ENCODE measurements at regions not wholly inside any gene's neighbourhood (a gene's known extent, or its start where the extent isn't known, plus 50 kb on each side); places are given as distances from the start of the nearest gene placed in this dataset.

- Mint-ChIP-seq H3K27me3 (peaks cover 0 to 10% of the 10 kb centered on the region in 2 donors), H3K27ac (no peak overlapping the region), H3K4me3 (no peak overlapping the region), H3K4me1 (peaks cover 2 to 6% of the 10 kb centered on the region in 2 donors), H3K36me3 (peaks cover 8 to 10% of the 10 kb centered on the region in 2 donors), H3K9me3 (peaks cover 23 to 27% of the 10 kb centered on the region in 2 donors)
- DNase-seq (no peak), ATAC-seq (replicated peaks) (no peak)
Observed at GRCh38 chr6:71119560-71119959, 162.7 kb upstream of the B3GAT2 start.

DNA sequence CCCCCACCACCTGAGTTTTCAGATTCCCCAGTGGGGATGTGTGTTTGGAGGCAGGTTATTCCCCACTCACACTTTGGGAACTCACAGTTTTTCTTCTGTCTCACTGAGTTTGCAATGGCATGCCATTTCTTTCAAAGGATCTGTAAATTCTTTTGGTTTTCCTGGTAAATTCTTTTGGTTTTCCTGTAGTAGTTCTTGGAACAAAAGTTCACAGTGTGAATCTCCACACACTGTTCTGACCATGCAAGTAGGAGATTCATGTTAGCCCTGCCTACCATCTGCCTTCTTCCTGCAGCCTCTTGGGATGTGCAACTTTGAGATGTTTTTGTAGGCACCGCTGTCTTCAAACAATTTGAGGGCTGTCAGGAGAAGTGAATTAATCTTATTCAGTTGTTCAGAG, 165.6 kb upstream of the OGFRL1 start:
- no peak overlapping the region for H3K4me3 Mint-ChIP-seq

DNA sequence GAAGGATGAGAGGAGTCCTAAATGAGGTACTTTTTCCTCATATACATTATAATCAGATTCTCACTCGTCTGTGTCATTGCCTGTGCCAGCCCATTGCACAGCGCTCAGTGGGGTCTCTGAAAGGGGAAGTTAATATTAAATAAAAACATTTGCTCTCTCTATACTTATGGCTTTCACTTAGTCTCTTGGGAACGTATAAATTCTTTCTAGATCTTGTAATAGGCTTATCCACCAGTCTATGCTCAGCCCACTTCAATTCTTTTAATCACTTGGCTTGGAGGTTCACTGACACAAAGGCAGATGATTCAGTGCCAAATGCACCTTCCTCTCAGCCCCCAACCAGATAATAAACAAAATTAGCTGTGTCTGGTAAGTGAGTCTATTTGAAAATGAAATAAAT, 164.3 kb upstream of the OGFRL1 start:
- ATAC-seq (replicated peaks) (peak; percentile 67 to 87), DNase-seq (no peak)
- H3K27ac Mint-ChIP-seq: no peak overlapping the region
- peaks cover 16 to 22% of the 10 kb centered on the region in 2 donors for H3K9me3 Mint-ChIP-seq
- peaks cover 4 to 10% of the 10 kb centered on the region in 2 donors for H3K36me3 Mint-ChIP-seq
- peaks cover 6 to 20% of the 10 kb centered on the region in 2 donors for H3K4me1 Mint-ChIP-seq
- H3K27me3 Mint-ChIP-seq: no peaks in the 10 kb centered on the region
- no peak overlapping the region for H3K4me3 Mint-ChIP-seq

More for the DNA sequence above, 165.6 kb upstream of the OGFRL1 start:
- DNase-seq (no peak), ATAC-seq (replicated peaks) (no peak)
- Mint-ChIP-seq H3K27me3 (peaks cover 0 to 10% of the 10 kb centered on the region in 2 donors), H3K9me3 (peaks cover 24 to 32% of the 10 kb centered on the region in 2 donors), H3K4me1 (peaks cover 6 to 20% of the 10 kb centered on the region in 2 donors), H3K36me3 (peaks cover 8 to 10% of the 10 kb centered on the region in 2 donors), H3K27ac (no peak overlapping the region)

- peaks cover 13 to 15% of the 10 kb centered on the region in 2 donors for H3K9me3 Mint-ChIP-seq
- H3K4me1 Mint-ChIP-seq: peaks cover 6 to 20% of the 10 kb centered on the region in 2 donors
- no peak overlapping the region for H3K4me3 Mint-ChIP-seq
- no peaks in the 10 kb centered on the region for H3K27me3 Mint-ChIP-seq
- ATAC-seq (replicated peaks) (no peak), DNase-seq (no peak)
- no peak overlapping the region for H3K27ac Mint-ChIP-seq
- peaks cover 4 to 7% of the 10 kb centered on the region in 2 donors for H3K36me3 Mint-ChIP-seq
Observed at GRCh38 chr6:71125216-71125615, 163.4 kb upstream of the OGFRL1 start.

DNA sequence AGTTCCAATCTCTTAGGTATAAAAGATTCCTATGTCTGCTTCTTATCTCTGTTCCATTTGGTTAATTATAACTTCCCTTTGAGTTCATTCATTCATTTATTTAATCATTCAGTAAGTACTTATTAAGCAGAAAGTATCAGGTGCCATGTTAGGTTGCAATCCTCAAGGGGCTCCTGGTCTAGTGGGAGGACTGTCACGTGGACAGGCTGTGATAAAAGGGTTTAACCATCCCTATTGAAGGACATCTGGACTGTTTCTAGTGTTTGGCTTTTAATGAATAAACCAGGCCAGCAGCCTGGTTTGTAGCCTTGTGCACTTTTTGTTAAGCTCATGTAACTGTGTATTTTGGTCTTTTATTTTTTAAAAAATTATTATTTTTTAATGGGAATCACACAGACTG, 162.1 kb upstream of the OGFRL1 start:
- Mint-ChIP-seq H3K4me3 (no peak overlapping the region), H3K36me3 (no peaks in the 10 kb centered on the region), H3K27me3 (no peaks in the 10 kb centered on the region), H3K27ac (no peak overlapping the region), H3K9me3 (peaks cover 6 to 9% of the 10 kb centered on the region in 2 donors), H3K4me1 (peaks cover 6 to 20% of the 10 kb centered on the region in 2 donors)
- DNase-seq (no peak), ATAC-seq (replicated peaks) (no peak)

- no peak overlapping the region for H3K4me3 Mint-ChIP-seq
- ATAC-seq (replicated peaks): no peak
Observed at GRCh38 chr6:71127374-71127773, 161.2 kb upstream of the OGFRL1 start.

GRCh38 chr6:71130277-71130676, 158.3 kb upstream of the OGFRL1 start:
- ATAC-seq (replicated peaks) (no peak), DNase-seq (no peak)
- Mint-ChIP-seq H3K4me1 (peaks cover 4 to 7% of the 10 kb centered on the region in 2 donors), H3K4me3 (no peak overlapping the region), H3K9me3 (peaks cover 1 to 6% of the 10 kb centered on the region in 2 donors), H3K27ac (no peak overlapping the region), H3K27me3 (peaks cover 8 to 13% of the 10 kb centered on the region in 2 donors), H3K36me3 (no peaks in the 10 kb centered on the region)

More at GRCh38 chr6:71127374-71127773, 161.2 kb upstream of the OGFRL1 start:
- Mint-ChIP-seq H3K9me3 (peaks cover 6 to 7% of the 10 kb centered on the region in 2 donors), H3K36me3 (no peaks in the 10 kb centered on the region), H3K27me3 (no peaks in the 10 kb centered on the region), H3K4me1 (peaks cover 6 to 20% of the 10 kb centered on the region in 2 donors), H3K27ac (no peak overlapping the region)
- DNase-seq: no peak

GRCh38 chr6:71134929-71135642, 153.5 kb upstream of the OGFRL1 start:
- Mint-ChIP-seq H3K36me3 (no peaks in the 10 kb centered on the region), H3K27me3 (peaks cover 28 to 40% of the 10 kb centered on the region in 2 donors), H3K27ac (no peak overlapping the region), H3K9me3 (peaks cover 0 to 5% of the 10 kb centered on the region in 2 donors), H3K4me3 (no peak overlapping the region), H3K4me1 (no peaks in the 10 kb centered on the region)
- ATAC-seq (replicated peaks) (no peak), DNase-seq (no peak)

GRCh38 chr6:71137973-71138372, 150.6 kb upstream of the OGFRL1 start:
- Mint-ChIP-seq H3K27ac (no peak overlapping the region), H3K27me3 (peaks cover 35 to 51% of the 10 kb centered on the region in 2 donors), H3K4me1 (no peaks in the 10 kb centered on the region), H3K9me3 (peaks cover 0 to 6% of the 10 kb centered on the region in 2 donors), H3K36me3 (no peaks in the 10 kb centered on the region), H3K4me3 (no peak overlapping the region)
- DNase-seq: no peak
- no peak for ATAC-seq (replicated peaks)

DNA sequence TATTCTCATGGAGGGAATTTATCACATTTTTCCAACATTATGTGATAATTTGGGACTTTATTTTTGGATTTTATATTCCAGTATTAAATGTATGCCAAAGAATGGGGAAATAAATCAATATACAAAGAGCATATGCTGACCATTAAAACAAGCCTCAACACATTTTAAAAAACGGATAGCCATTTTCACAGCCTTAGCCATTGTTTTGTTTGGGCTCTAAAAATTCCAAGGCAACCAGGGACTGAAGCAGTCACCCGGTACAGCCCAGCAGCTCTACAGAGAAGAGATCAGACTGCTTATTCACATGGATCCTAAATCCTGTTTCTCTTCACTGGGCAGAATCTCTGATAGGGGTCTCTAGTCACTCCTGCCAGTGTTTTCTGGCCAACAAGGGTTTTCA, 150.2 kb upstream of the OGFRL1 start:
- H3K36me3 Mint-ChIP-seq: no peaks in the 10 kb centered on the region
- no peak for ATAC-seq (replicated peaks)
- H3K27me3 Mint-ChIP-seq: peaks cover 35 to 51% of the 10 kb centered on the region in 2 donors
- no peak overlapping the region for H3K4me3 Mint-ChIP-seq
- H3K9me3 Mint-ChIP-seq: peaks cover 0 to 6% of the 10 kb centered on the region in 2 donors
- H3K4me1 Mint-ChIP-seq: no peaks in the 10 kb centered on the region
- H3K27ac Mint-ChIP-seq: no peak overlapping the region
- DNase-seq: no peak

- ATAC-seq (replicated peaks): no peak
- H3K4me1 Mint-ChIP-seq: no peaks in the 10 kb centered on the region
- peaks cover 0 to 6% of the 10 kb centered on the region in 2 donors for H3K9me3 Mint-ChIP-seq
- DNase-seq: no peak
- H3K27me3 Mint-ChIP-seq: peaks cover 35 to 49% of the 10 kb centered on the region in 2 donors
- H3K4me3 Mint-ChIP-seq: peak overlapping the region in 1 of 2 donors; percentile 25
- H3K27ac Mint-ChIP-seq: no peak overlapping the region
- no peaks in the 10 kb centered on the region for H3K36me3 Mint-ChIP-seq
Observed at GRCh38 chr6:71139249-71139648, 149.4 kb upstream of the OGFRL1 start.

GRCh38 chr6:71153755-71154325, 134.8 kb upstream of the OGFRL1 start:
- no peak overlapping the region for H3K27ac Mint-ChIP-seq
- no peaks in the 10 kb centered on the region for H3K36me3 Mint-ChIP-seq
- no peaks in the 10 kb centered on the region for H3K4me1 Mint-ChIP-seq
- peaks cover 0 to 9% of the 10 kb centered on the region in 2 donors for H3K27me3 Mint-ChIP-seq
- no peak overlapping the region for H3K4me3 Mint-ChIP-seq
- ATAC-seq (replicated peaks) (no peak), DNase-seq (no peak)
- H3K9me3 Mint-ChIP-seq: no peaks in the 10 kb centered on the region

GRCh38 chr6:71157345-71157744, 131.3 kb upstream of the OGFRL1 start:
- H3K36me3 Mint-ChIP-seq: no peaks in the 10 kb centered on the region
- H3K27ac Mint-ChIP-seq: no peak overlapping the region
- ATAC-seq (replicated peaks) (no peak), DNase-seq (no peak)
- H3K9me3 Mint-ChIP-seq: no peaks in the 10 kb centered on the region
- H3K27me3 Mint-ChIP-seq: peaks cover 0 to 5% of the 10 kb centered on the region in 2 donors
- H3K4me1 Mint-ChIP-seq: no peaks in the 10 kb centered on the region
- no peak overlapping the region for H3K4me3 Mint-ChIP-seq

GRCh38 chr6:71164890-71165289, 123.7 kb upstream of the OGFRL1 start:
- H3K36me3 Mint-ChIP-seq: no peaks in the 10 kb centered on the region
- no peak for ATAC-seq (replicated peaks)
- no peaks in the 10 kb centered on the region for H3K4me1 Mint-ChIP-seq
- H3K4me3 Mint-ChIP-seq: no peak overlapping the region
- peaks cover 0 to 13% of the 10 kb centered on the region in 2 donors for H3K27me3 Mint-ChIP-seq
- no peaks in the 10 kb centered on the region for H3K9me3 Mint-ChIP-seq
- H3K27ac Mint-ChIP-seq: no peak overlapping the region
- no peak for DNase-seq

GRCh38 chr6:71168233-71168765, 120.3 kb upstream of the OGFRL1 start:
- peaks cover 0 to 6% of the 10 kb centered on the region in 2 donors for H3K27me3 Mint-ChIP-seq
- no peak overlapping the region for H3K4me3 Mint-ChIP-seq
- no peak for ATAC-seq (replicated peaks)
- no peak overlapping the region for H3K27ac Mint-ChIP-seq
- DNase-seq: no peak
- H3K9me3 Mint-ChIP-seq: no peaks in the 10 kb centered on the region
- no peaks in the 10 kb centered on the region for H3K36me3 Mint-ChIP-seq
- no peaks in the 10 kb centered on the region for H3K4me1 Mint-ChIP-seq

Measured in stimulated activated naive B cell treated with anti-CD40 and anti-IgM and Interleukin-4, amounts not matched to agents 10 μg/mL and 1 μg/mL and 100 μg/mL, for 72 hours (primary cell).